Mesenchymal stem cell (in vitro differentiated cells and primary cell): ENCODE measurements at regions not wholly inside any gene's neighbourhood (a gene's known extent, or its start where the extent isn't known, plus 50 kb on each side); places are given as distances from the start of the nearest gene placed in this dataset.

Source experiments
- DNase-seq: peaks from one replicate; pipeline ENCODE4 v3.0.0-alpha.2; 2013
- H2AFZ ChIP-seq: one replicate; pipeline ENCODE4 v1.6.1; 2013; ENCODE audit warnings: low read depth, mild to moderate bottlenecking, control low read depth, inconsistent platforms, low read length, moderate library complexity
- H2AK5ac ChIP-seq: 2 replicates; pipeline ENCODE4 v1.6.1; 2013; ENCODE audit warnings: low read length, moderate library complexity, mild to moderate bottlenecking, inconsistent platforms; ENCODE audit not compliant: severe bottlenecking
- H2BK120ac ChIP-seq: one replicate; pipeline ENCODE4 v1.6.1; 2013; ENCODE audit warnings: low read depth, mild to moderate bottlenecking, inconsistent platforms, low read length, moderate library complexity
- H2BK12ac ChIP-seq, 2 experiments: one replicate each; pipeline ENCODE4 v1.6.1; 2013; ENCODE audit warnings: inconsistent platforms in 2 of 2, low read length in 2 of 2, mild to moderate bottlenecking in 2 of 2, moderate library complexity in 2 of 2, control low read depth in 1 of 2
- H2BK15ac ChIP-seq: one replicate; pipeline ENCODE4 v1.6.1; 2013; ENCODE audit warnings: mild to moderate bottlenecking, low read depth, inconsistent platforms; ENCODE audit not compliant: poor library complexity, severe bottlenecking
- H2BK5ac ChIP-seq: 2 replicates; pipeline ENCODE4 v1.6.1; 2013; ENCODE audit warnings: low read depth, mild to moderate bottlenecking, low read length, control low read depth, inconsistent platforms; ENCODE audit not compliant: poor library complexity, severe bottlenecking
- H3K14ac ChIP-seq, 2 experiments: one replicate each; pipeline ENCODE4 v1.6.1; 2013; ENCODE audit warnings: inconsistent platforms in 2 of 2, low read length in 2 of 2, control low read depth in 1 of 2, mild to moderate bottlenecking in 1 of 2, moderate library complexity in 1 of 2
- H3K18ac ChIP-seq, 2 experiments: one replicate each; pipeline ENCODE4 v1.6.1; 2013; ENCODE audit warnings: inconsistent platforms in 2 of 2, low read length in 2 of 2, control low read depth in 1 of 2, low read depth in 1 of 2, mild to moderate bottlenecking in 1 of 2
- H3K23ac ChIP-seq, 2 experiments: one replicate each; pipeline ENCODE4 v1.6.1; 2013; ENCODE audit warnings: inconsistent platforms in 2 of 2, low read length in 2 of 2, mild to moderate bottlenecking in 2 of 2, moderate library complexity in 2 of 2, control low read depth in 1 of 2
- H3K27ac ChIP-seq: 2 replicates; pipeline ENCODE4 v1.5.1; 2013; ENCODE audit warnings: mild to moderate bottlenecking, moderate library complexity, low read length, control low read depth, inconsistent platforms; ENCODE audit not compliant: poor library complexity, severe bottlenecking
- H3K27me3 ChIP-seq, 2 experiments: 2 replicates each; pipeline versions ENCODE4 v1.6.1 to v1.7.0; 2013; ENCODE audit warnings: low read length in 2 of 2, mild to moderate bottlenecking in 2 of 2, moderate library complexity in 2 of 2, control low read depth in 1 of 2, inconsistent platforms in 1 of 2; ENCODE audit not compliant: control insufficient read depth in 1 of 2, insufficient read depth in 1 of 2
- H3K36me3 ChIP-seq, 2 experiments: 2 replicates each; pipeline versions ENCODE4 v1.6.1 to v1.7.0; 2013; ENCODE audit warnings: low read length in 2 of 2, control low read depth in 1 of 2, inconsistent platforms in 1 of 2, low read depth in 1 of 2, mild to moderate bottlenecking in 1 of 2; ENCODE audit not compliant: insufficient read depth in 2 of 2, control insufficient read depth in 1 of 2
- H3K4ac ChIP-seq, 2 experiments: one replicate each; pipeline ENCODE4 v1.6.1; 2013; ENCODE audit warnings: inconsistent platforms in 2 of 2, low read length in 2 of 2, mild to moderate bottlenecking in 2 of 2, moderate library complexity in 2 of 2, control low read depth in 1 of 2, low read depth in 1 of 2
- H3K4me1 ChIP-seq: 2 replicates; pipeline ENCODE4 v1.6.1; 2013; ENCODE audit warnings: low read depth, low read length, control low read depth; ENCODE audit not compliant: control insufficient read depth, insufficient read depth
- H3K4me2 ChIP-seq: 2 replicates; pipeline ENCODE4 v1.6.1; 2013; ENCODE audit warnings: low read length, mild to moderate bottlenecking, inconsistent platforms; ENCODE audit not compliant: poor library complexity, severe bottlenecking
- H3K4me3 ChIP-seq, 2 experiments: 2 replicates each; pipeline versions ENCODE4 v1.5.1 to v1.7.0; 2013; ENCODE audit warnings: low read length in 2 of 2, mild to moderate bottlenecking in 2 of 2, control low read depth in 1 of 2, low read depth in 1 of 2; ENCODE audit not compliant: insufficient read depth in 1 of 2
- H3K79me1 ChIP-seq: replicated peaks from 2 replicates; pipeline ENCODE4 v1.6.1; 2013; ENCODE audit warnings: mild to moderate bottlenecking, control low read depth, low read length, inconsistent platforms; ENCODE audit not compliant: poor library complexity, severe bottlenecking
- H3K9ac ChIP-seq: 2 replicates; pipeline ENCODE4 v1.7.0; 2013; ENCODE audit warnings: mild to moderate bottlenecking, low read length, moderate library complexity
- H3K9me3 ChIP-seq: 2 replicates; pipeline ENCODE4 v1.7.0; 2013; ENCODE audit warnings: mild to moderate bottlenecking, low read length; ENCODE audit not compliant: control insufficient read depth
- H4K8ac ChIP-seq: one replicate; pipeline ENCODE4 v1.6.1; 2013; ENCODE audit warnings: inconsistent platforms, mild to moderate bottlenecking, low read length, moderate library complexity
- H4K91ac ChIP-seq: one replicate; pipeline ENCODE4 v1.6.1; 2013; ENCODE audit warnings: mild to moderate bottlenecking, low read length, inconsistent platforms
- WGBS: methylation state at CpG from one replicate; pipeline ENCODE4 v1.1.7; 2013; ENCODE audit warnings: mixed read lengths; 5-methylcytosine and 5-hydroxymethylcytosine counted together

DNA sequence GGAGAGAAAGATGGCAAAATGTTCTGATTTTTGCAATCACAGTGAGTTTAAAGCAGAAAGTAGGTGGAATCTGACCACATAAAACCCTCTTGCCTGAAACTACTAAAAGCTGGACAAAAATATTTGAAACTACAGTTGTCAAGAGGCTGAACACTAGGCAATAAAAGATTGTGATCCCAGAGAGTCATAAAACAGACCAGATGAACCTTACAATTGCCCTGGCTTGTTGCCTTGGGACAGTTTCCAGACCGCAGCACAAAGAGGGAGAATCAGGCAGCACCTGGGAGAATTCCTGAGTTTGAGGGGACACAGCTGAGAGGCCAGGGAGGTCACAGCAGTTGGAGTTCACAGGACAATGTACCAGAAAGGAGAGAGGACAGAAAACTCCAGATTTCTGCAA, 107.3 kb upstream of the NANOS1 start:
- no peak overlapping the region for H3K4ac ChIP-seq
- no peak overlapping the region for H3K27ac ChIP-seq
- no peak overlapping the region for H3K23ac ChIP-seq
- H3K4me2 ChIP-seq, result no peak overlapping the region
- no peak overlapping the region for H3K14ac ChIP-seq
- DNase-seq, result no peak
- H4K91ac ChIP-seq, result no peak overlapping the region
- no peak overlapping the region for H2BK15ac ChIP-seq
- H2BK12ac ChIP-seq, result no peak overlapping the region
- H3K18ac ChIP-seq, result no peak overlapping the region
- H2AFZ ChIP-seq, result no peak overlapping the region
- no peak overlapping the region for H3K9ac ChIP-seq
- no peak overlapping the region for H2BK5ac ChIP-seq
- H3K36me3 ChIP-seq, result no peaks in the 10 kb centered on the region
- no peak overlapping the region for H2AK5ac ChIP-seq
- H4K8ac ChIP-seq, result no peak overlapping the region
- no peaks in the 10 kb centered on the region for H3K79me1 ChIP-seq
- H3K27me3 ChIP-seq, result peaks cover 3 to 6% of the 10 kb centered on the region in 2 experiments
- WGBS, result 25% methylated on average over 1 of the region's 1 CpG
- peaks cover 1% of the 10 kb centered on the region for H3K4me1 ChIP-seq
- no peak overlapping the region for H2BK120ac ChIP-seq
- no peaks in the 10 kb centered on the region for H3K9me3 ChIP-seq
- no peak overlapping the region for H3K4me3 ChIP-seq

GRCh38 chr10:118922972-118923371, 106.5 kb upstream of the NANOS1 start:
- Histone ChIP-seq H3K36me3 (no peaks in the 10 kb centered on the region), H3K4ac (no peak overlapping the region), H2BK120ac (no peak overlapping the region), H3K23ac (no peak overlapping the region), H3K4me2 (no peak overlapping the region), H2BK15ac (no peak overlapping the region), H3K14ac (no peak overlapping the region), H3K4me3 (no peak overlapping the region), H4K91ac (no peak overlapping the region), H2AK5ac (no peak overlapping the region), H2AFZ (no peak overlapping the region), H2BK5ac (no peak overlapping the region), H3K18ac (no peak overlapping the region), H3K27ac (no peak overlapping the region), H4K8ac (no peak overlapping the region), H3K79me1 (no peaks in the 10 kb centered on the region), H3K27me3 (peaks cover 3 to 6% of the 10 kb centered on the region in 2 experiments), H3K9ac (no peak overlapping the region), H2BK12ac (no peak overlapping the region), H3K9me3 (no peaks in the 10 kb centered on the region), H3K4me1 (peaks cover 1% of the 10 kb centered on the region)
- 100% methylated on average over 1 of the region's 2 CpGs for WGBS
- no peak for DNase-seq

GRCh38 chr10:118924493-118924892, 105.0 kb upstream of the NANOS1 start:
- no peak overlapping the region for H2BK120ac ChIP-seq
- H4K91ac ChIP-seq, result no peak overlapping the region
- no peaks in the 10 kb centered on the region for H3K79me1 ChIP-seq
- no peak overlapping the region for H4K8ac ChIP-seq
- H3K4me2 ChIP-seq, result no peak overlapping the region
- H2AFZ ChIP-seq, result no peak overlapping the region
- no peak overlapping the region for H3K4ac ChIP-seq
- H3K36me3 ChIP-seq, result no peaks in the 10 kb centered on the region
- 80% methylated on average over 3 of the region's 3 CpGs for WGBS
- H3K9ac ChIP-seq, result no peak overlapping the region
- peaks cover 1% of the 10 kb centered on the region for H3K4me1 ChIP-seq
- H3K18ac ChIP-seq, result no peak overlapping the region
- DNase-seq, result no peak
- no peak overlapping the region for H3K27ac ChIP-seq
- H3K4me3 ChIP-seq, result no peak overlapping the region
- H2BK5ac ChIP-seq, result no peak overlapping the region
- H3K9me3 ChIP-seq, result no peaks in the 10 kb centered on the region
- no peak overlapping the region for H3K23ac ChIP-seq
- peaks cover 3 to 10% of the 10 kb centered on the region in 2 experiments for H3K27me3 ChIP-seq
- no peak overlapping the region for H2BK12ac ChIP-seq
- no peak overlapping the region for H3K14ac ChIP-seq
- H2AK5ac ChIP-seq, result no peak overlapping the region
- H2BK15ac ChIP-seq, result no peak overlapping the region

GRCh38 chr10:118925404-118926071, 104.0 kb upstream of the NANOS1 start:
- H3K27me3 ChIP-seq, result peaks cover 2 to 10% of the 10 kb centered on the region in 2 experiments
- no peak overlapping the region for H3K9ac ChIP-seq
- no peak overlapping the region for H2BK120ac ChIP-seq
- no peak overlapping the region for H3K14ac ChIP-seq
- DNase-seq, result no peak
- no peak overlapping the region for H3K27ac ChIP-seq
- 89% methylated on average over 8 of the region's 8 CpGs for WGBS
- no peaks in the 10 kb centered on the region for H3K79me1 ChIP-seq
- H3K4me2 ChIP-seq, result no peak overlapping the region
- H3K18ac ChIP-seq, result no peak overlapping the region
- no peaks in the 10 kb centered on the region for H3K36me3 ChIP-seq
- no peak overlapping the region for H4K91ac ChIP-seq
- H4K8ac ChIP-seq, result no peak overlapping the region
- no peak overlapping the region for H3K4me3 ChIP-seq
- H3K23ac ChIP-seq, result no peak overlapping the region
- H2BK5ac ChIP-seq, result no peak overlapping the region
- no peak overlapping the region for H2BK15ac ChIP-seq
- H2BK12ac ChIP-seq, result no peak overlapping the region
- H3K4ac ChIP-seq, result no peak overlapping the region
- no peak overlapping the region for H2AK5ac ChIP-seq
- H3K9me3 ChIP-seq, result peaks cover under 1% of the 10 kb centered on the region
- peaks cover 1% of the 10 kb centered on the region for H3K4me1 ChIP-seq
- H2AFZ ChIP-seq, result no peak overlapping the region
